ENCODE measurements at regions not wholly inside any gene's neighbourhood (a gene's known extent, or its start where the extent isn't known, plus 50 kb on each side); places are given as distances from the start of the nearest gene placed in this dataset.

- Histone ChIP-seq H3K4me1 (ENCODE audit: insufficient read depth) (no peaks in the 10 kb centered on the region), H3K9me3 (ENCODE audit: low read depth) (no peaks in the 10 kb centered on the region), H3K79me2 (ENCODE audit: insufficient read depth) (no peaks in the 10 kb centered on the region), H3K27ac (no peak overlapping the region), H3K36me3 (ENCODE audit: low read depth) (no peaks in the 10 kb centered on the region), H3K4me2 (ENCODE audit: unreplicated experiment) (no peak overlapping the region), H3K9ac (no peak overlapping the region), H3K4me3 (no peak overlapping the region), H3K27me3 (replicated peaks; ENCODE audit: insufficient read depth) (no peaks in the 10 kb centered on the region), H3F3A (ENCODE audit: insufficient read depth) (no peaks in the 10 kb centered on the region), H2AFZ (no peak overlapping the region), H3K9me2 (ENCODE audit: insufficient read depth) (no peaks in the 10 kb centered on the region), H4K20me1 (ENCODE audit: insufficient read depth) (no peaks in the 10 kb centered on the region)
- DNase-seq: no peak
- in situ Hi-C loops (cut with MboI): no loop called here
- 31 to 34% methylated on average over 6 of the region's 6 CpGs for WGBS, 2 experiments (ENCODE audit: low coverage in 1 of 2, low lambda C conversion rate in 2 of 2, missing lambda C conversion rate in 2 of 2)
- TF ChIP-seq EZH2phosphoT487 (IDR thresholded peaks at IDR 0.05; ENCODE audit: insufficient read depth, low read depth): no peak
- no peak for TF ChIP-seq EZH2 (IDR thresholded peaks at IDR 0.05; ENCODE audit: insufficient read depth, poor library complexity, severe bottlenecking)
Observed at GRCh38 chr11:116422956-116423600, 349.7 kb downstream of the BUD13 start.

GRCh38 chr11:116422556-116422955 is 350.2 kb downstream of the BUD13 start:
- Histone ChIP-seq H3F3A (ENCODE audit: insufficient read depth) (no peaks in the 10 kb centered on the region), H3K9ac (no peak overlapping the region), H3K36me3 (ENCODE audit: low read depth) (no peaks in the 10 kb centered on the region), H3K9me3 (ENCODE audit: low read depth) (no peaks in the 10 kb centered on the region), H3K27ac (no peak overlapping the region), H3K4me3 (no peak overlapping the region), H2AFZ (no peak overlapping the region), H3K4me1 (ENCODE audit: insufficient read depth) (no peaks in the 10 kb centered on the region), H3K79me2 (ENCODE audit: insufficient read depth) (no peaks in the 10 kb centered on the region), H4K20me1 (ENCODE audit: insufficient read depth) (no peaks in the 10 kb centered on the region), H3K27me3 (replicated peaks; ENCODE audit: insufficient read depth) (no peaks in the 10 kb centered on the region), H3K4me2 (ENCODE audit: unreplicated experiment) (no peak overlapping the region), H3K9me2 (ENCODE audit: insufficient read depth) (no peaks in the 10 kb centered on the region)
- in situ Hi-C loops (cut with MboI): no loop called here
- TF ChIP-seq EZH2phosphoT487 (IDR thresholded peaks at IDR 0.05; ENCODE audit: insufficient read depth, low read depth) (no peak), EZH2 (IDR thresholded peaks at IDR 0.05; ENCODE audit: insufficient read depth, poor library complexity, severe bottlenecking) (no peak)
- no peak for DNase-seq

GRCh38 chr11:116421529-116422185 is 351.1 kb downstream of the BUD13 start:
- no peak overlapping the region for H3K4me2 ChIP-seq (ENCODE audit: unreplicated experiment)
- no peak overlapping the region for H2AFZ ChIP-seq
- TF ChIP-seq EZH2 (IDR thresholded peaks at IDR 0.05; ENCODE audit: insufficient read depth, poor library complexity, severe bottlenecking) (no peak), EZH2phosphoT487 (IDR thresholded peaks at IDR 0.05; ENCODE audit: insufficient read depth, low read depth) (no peak)
- no peaks in the 10 kb centered on the region for H3K27me3 ChIP-seq (replicated peaks; ENCODE audit: insufficient read depth)
- H3K9me3 ChIP-seq (ENCODE audit: low read depth): no peaks in the 10 kb centered on the region
- no peaks in the 10 kb centered on the region for H3K4me1 ChIP-seq (ENCODE audit: insufficient read depth)
- H3K27ac ChIP-seq: no peak overlapping the region
- in situ Hi-C loops (cut with MboI): no loop called here
- WGBS, 2 experiments (ENCODE audit: low coverage in 1 of 2, low lambda C conversion rate in 2 of 2, missing lambda C conversion rate in 2 of 2): 34 to 37% methylated on average over 15 to 16 of the region's 16 CpGs
- H4K20me1 ChIP-seq (ENCODE audit: insufficient read depth): no peaks in the 10 kb centered on the region
- no peak overlapping the region for H3K9ac ChIP-seq
- no peak overlapping the region for H3K4me3 ChIP-seq
- H3K36me3 ChIP-seq (ENCODE audit: low read depth): no peaks in the 10 kb centered on the region
- no peaks in the 10 kb centered on the region for H3K79me2 ChIP-seq (ENCODE audit: insufficient read depth)
- no peaks in the 10 kb centered on the region for H3F3A ChIP-seq (ENCODE audit: insufficient read depth)
- no peak for DNase-seq
- no peaks in the 10 kb centered on the region for H3K9me2 ChIP-seq (ENCODE audit: insufficient read depth)

GRCh38 chr11:116420770-116421528 is 351.8 kb downstream of the BUD13 start:
- peak; percentile 39 for DNase-seq
- 21 to 28% methylated on average over 9 of the region's 9 CpGs for WGBS, 2 experiments (ENCODE audit: low coverage in 1 of 2, low lambda C conversion rate in 2 of 2, missing lambda C conversion rate in 2 of 2)
- Histone ChIP-seq H3F3A (ENCODE audit: insufficient read depth) (no peaks in the 10 kb centered on the region), H3K4me2 (ENCODE audit: unreplicated experiment) (no peak overlapping the region), H3K9me3 (ENCODE audit: low read depth) (no peaks in the 10 kb centered on the region), H3K9me2 (ENCODE audit: insufficient read depth) (no peaks in the 10 kb centered on the region), H3K9ac (no peak overlapping the region), H4K20me1 (ENCODE audit: insufficient read depth) (no peaks in the 10 kb centered on the region), H3K79me2 (ENCODE audit: insufficient read depth) (no peaks in the 10 kb centered on the region), H3K27ac (no peak overlapping the region), H2AFZ (no peak overlapping the region), H3K36me3 (ENCODE audit: low read depth) (no peaks in the 10 kb centered on the region), H3K4me3 (no peak overlapping the region), H3K27me3 (replicated peaks; ENCODE audit: insufficient read depth) (no peaks in the 10 kb centered on the region), H3K4me1 (ENCODE audit: insufficient read depth) (no peaks in the 10 kb centered on the region)
- in situ Hi-C loops (cut with MboI): no loop called here
- TF ChIP-seq EZH2 (IDR thresholded peaks at IDR 0.05; ENCODE audit: insufficient read depth, poor library complexity, severe bottlenecking) (no peak), EZH2phosphoT487 (IDR thresholded peaks at IDR 0.05; ENCODE audit: insufficient read depth, low read depth) (no peak)

All from GM23248 (cell line).